ENCODE measurements at regions not wholly inside any gene's neighbourhood (a gene's known extent, or its start where the extent isn't known, plus 50 kb on each side); places are given as distances from the start of the nearest gene placed in this dataset.

- intact Hi-C loops (cut with micrococcal nuclease) = no loop called here
- Mint-ChIP-seq H3K4me3 (no peak overlapping the region), H3K36me3 (ENCODE audit: low read depth) (no peaks in the 10 kb centered on the region), H3K4me1 (ENCODE audit: low read depth) (no peaks in the 10 kb centered on the region), H3K27ac (no peak overlapping the region), H3K9me3 (no peaks in the 10 kb centered on the region), H3K27me3 (peaks cover 6% of the 10 kb centered on the region)
- no peak for TF ChIP-seq CTCF (IDR thresholded peaks at IDR 0.05)
- ChIA-PET CTCF (no interaction called here), POLR2A (no interaction called here)
- ATAC-seq (no peak), DNase-seq (no peak)
Measured at GRCh38 chr4:77235289-77235854, 78.4 kb downstream of the CCNG2 start.

- POLR2A ChIA-PET = interaction anchor here (0.6 kb wide), 1 partner anchor 184 kb away, joined by 3 read pairs; no protein-coding TSS in a partner anchor
- no peak overlapping the region for H3K4me3 Mint-ChIP-seq
- no peak for TF ChIP-seq CTCF (IDR thresholded peaks at IDR 0.05)
- no peaks in the 10 kb centered on the region for H3K9me3 Mint-ChIP-seq
- DNase-seq (no peak), ATAC-seq (no peak)
- no peaks in the 10 kb centered on the region for H3K36me3 Mint-ChIP-seq (ENCODE audit: low read depth)
- CTCF ChIA-PET = interaction anchor here (1.5 kb wide), 1 partner anchor 121 kb away, joined by 7 read pairs; no protein-coding TSS in a partner anchor
- no peak overlapping the region for H3K27ac Mint-ChIP-seq
- intact Hi-C loops (cut with micrococcal nuclease) = no loop called here
- no peaks in the 10 kb centered on the region for H3K4me1 Mint-ChIP-seq (ENCODE audit: low read depth)
- H3K27me3 Mint-ChIP-seq = peaks cover 10% of the 10 kb centered on the region
Measured at GRCh38 chr4:77236806-77237205, 79.8 kb downstream of the CCNG2 start.

GRCh38 chr4:77240469-77241066 is 83.6 kb downstream of the CCNG2 start:
- Mint-ChIP-seq H3K4me3 (no peak overlapping the region), H3K36me3 (ENCODE audit: low read depth) (no peaks in the 10 kb centered on the region), H3K27ac (no peak overlapping the region), H3K27me3 (peaks cover 8% of the 10 kb centered on the region), H3K9me3 (no peaks in the 10 kb centered on the region), H3K4me1 (ENCODE audit: low read depth) (no peaks in the 10 kb centered on the region)
- intact Hi-C loops (cut with micrococcal nuclease) = loop anchor here (2.0 kb wide), 1 partner anchor 118 kb away; no protein-coding TSS in a partner anchor
- ChIA-PET POLR2A (no interaction called here), CTCF (interaction anchor here (0.5 to 4.2 kb wide), 15 partner anchors 10 to 283 kb away, joined by 3 to 46 read pairs (median 4); no protein-coding TSS in a partner anchor)
- TF ChIP-seq CTCF (IDR thresholded peaks at IDR 0.05) = peak; percentile 74
- peak; percentile 77 for DNase-seq
- peak; percentile 79 for ATAC-seq

- no peaks in the 10 kb centered on the region for H3K9me3 Mint-ChIP-seq
- ATAC-seq (no peak), DNase-seq (no peak)
- H3K27ac Mint-ChIP-seq = no peak overlapping the region
- no peaks in the 10 kb centered on the region for H3K36me3 Mint-ChIP-seq (ENCODE audit: low read depth)
- ChIA-PET CTCF (no interaction called here), POLR2A (no interaction called here)
- no peak for TF ChIP-seq CTCF (IDR thresholded peaks at IDR 0.05)
- intact Hi-C loops (cut with micrococcal nuclease) = no loop called here
- H3K4me1 Mint-ChIP-seq (ENCODE audit: low read depth) = no peaks in the 10 kb centered on the region
- no peak overlapping the region for H3K4me3 Mint-ChIP-seq
- peaks cover 4% of the 10 kb centered on the region for H3K27me3 Mint-ChIP-seq
Measured at GRCh38 chr4:77248805-77249204, 91.8 kb downstream of the CCNG2 start.

GRCh38 chr4:77251751-77252150 is 94.7 kb downstream of the CCNG2 start:
- DNase-seq (no peak), ATAC-seq (no peak)
- Mint-ChIP-seq H3K36me3 (ENCODE audit: low read depth) (no peaks in the 10 kb centered on the region), H3K27ac (no peak overlapping the region), H3K4me3 (no peak overlapping the region), H3K9me3 (no peaks in the 10 kb centered on the region), H3K27me3 (peaks cover 8% of the 10 kb centered on the region), H3K4me1 (ENCODE audit: low read depth) (no peaks in the 10 kb centered on the region)
- ChIA-PET POLR2A (interaction anchor here (1.0 kb wide), 1 partner anchor 16 kb away, joined by 4 read pairs; no protein-coding TSS in a partner anchor), CTCF (no interaction called here)
- TF ChIP-seq CTCF (IDR thresholded peaks at IDR 0.05) = no peak
- intact Hi-C loops (cut with micrococcal nuclease) = no loop called here

Measured in activated CD8-positive, alpha-beta T cell treated with anti-CD3 and anti-CD28 coated beads for 36 hours (primary cell).